ENCODE measurements at regions not wholly inside any gene's neighbourhood (a gene's known extent, or its start where the extent isn't known, plus 50 kb on each side); places are given as distances from the start of the nearest gene placed in this dataset.

GRCh38 chr10:108078263-108078662 is 913.8 kb upstream of the SORCS1 start:
- in situ Hi-C loops (cut with MboI; ENCODE audit: low pct_unique_long_range_greater_than_20kb, low sequenced_read_pairs, unreplicated experiment): no loop called here
- no peak for DNase-seq (ENCODE audit: low spot score)
- TF ChIP-seq CTCF (IDR thresholded peaks at IDR 0.05; ENCODE audit: extremely low read depth, insufficient read depth, missing control alignments): no peak

GRCh38 chr10:108072466-108072865 is 908.0 kb upstream of the SORCS1 start:
- in situ Hi-C loops (cut with MboI; ENCODE audit: low pct_unique_long_range_greater_than_20kb, low sequenced_read_pairs, unreplicated experiment): no loop called here
- no peak for TF ChIP-seq CTCF (IDR thresholded peaks at IDR 0.05; ENCODE audit: extremely low read depth, insufficient read depth, missing control alignments)
- no peak for DNase-seq (ENCODE audit: low spot score)

GRCh38 chr10:108070789-108071188 is 906.3 kb upstream of the SORCS1 start:
- no peak for TF ChIP-seq CTCF (IDR thresholded peaks at IDR 0.05; ENCODE audit: extremely low read depth, insufficient read depth, missing control alignments)
- in situ Hi-C loops (cut with MboI; ENCODE audit: low pct_unique_long_range_greater_than_20kb, low sequenced_read_pairs, unreplicated experiment): no loop called here
- no peak for DNase-seq (ENCODE audit: low spot score)

GRCh38 chr10:108069096-108069495 is 904.6 kb upstream of the SORCS1 start:
- no peak for TF ChIP-seq CTCF (IDR thresholded peaks at IDR 0.05; ENCODE audit: extremely low read depth, insufficient read depth, missing control alignments)
- in situ Hi-C loops (cut with MboI; ENCODE audit: low pct_unique_long_range_greater_than_20kb, low sequenced_read_pairs, unreplicated experiment): no loop called here
- DNase-seq (ENCODE audit: low spot score): no peak

- in situ Hi-C loops (cut with MboI; ENCODE audit: low pct_unique_long_range_greater_than_20kb, low sequenced_read_pairs, unreplicated experiment): no loop called here
- TF ChIP-seq CTCF (IDR thresholded peaks at IDR 0.05; ENCODE audit: extremely low read depth, insufficient read depth, missing control alignments): no peak
- DNase-seq (ENCODE audit: low spot score): no peak
Observed at GRCh38 chr10:108064746-108065260, 900.3 kb upstream of the SORCS1 start.

GRCh38 chr10:108060246-108060645 is 895.7 kb upstream of the SORCS1 start:
- DNase-seq (ENCODE audit: low spot score): no peak

More at GRCh38 chr10:108060246-108060645, 895.7 kb upstream of the SORCS1 start:
- in situ Hi-C loops (cut with MboI; ENCODE audit: low pct_unique_long_range_greater_than_20kb, low sequenced_read_pairs, unreplicated experiment): no loop called here
- TF ChIP-seq CTCF (IDR thresholded peaks at IDR 0.05; ENCODE audit: extremely low read depth, insufficient read depth, missing control alignments): no peak
